ENCODE measurements at regions not wholly inside any gene's neighbourhood (a gene's known extent, or its start where the extent isn't known, plus 50 kb on each side); places are given as distances from the start of the nearest gene placed in this dataset.

- peak in 1 of 3 donors; percentile 36 for DNase-seq (ENCODE audit: low read depth in 3 of 3, low spot score in 2 of 3)
These were observed 298.8 kb upstream of the IRX3 start for GRCh38 chr16:54585094-54585997.

- no peak for DNase-seq (ENCODE audit: low read depth in 3 of 3, low spot score in 2 of 3)
These were observed 297.5 kb upstream of the IRX3 start for GRCh38 chr16:54584121-54584520.

- DNase-seq (ENCODE audit: low read depth in 3 of 3, low spot score in 2 of 3), result no peak
These were observed 296.2 kb upstream of the IRX3 start for GRCh38 chr16:54582631-54583250.

- DNase-seq (ENCODE audit: low read depth in 3 of 3, low spot score in 2 of 3), result no peak
These were observed 292.6 kb upstream of the IRX3 start for GRCh38 chr16:54579106-54579728.

- DNase-seq (ENCODE audit: low read depth in 3 of 3, low spot score in 2 of 3), result no peak
These were observed 291.1 kb upstream of the IRX3 start for GRCh38 chr16:54577651-54578128.

GRCh38 chr16:54576785-54577184, 290.2 kb upstream of the IRX3 start:
- DNase-seq (ENCODE audit: low read depth in 3 of 3, low spot score in 2 of 3), result no peak

GRCh38 chr16:54568906-54569807, 282.6 kb upstream of the IRX3 start:
- no peak for DNase-seq (ENCODE audit: low read depth in 3 of 3, low spot score in 2 of 3)

GRCh38 chr16:54564841-54565240, 278.3 kb upstream of the IRX3 start:
- no peak for DNase-seq (ENCODE audit: low read depth in 3 of 3, low spot score in 2 of 3)

- no peak for DNase-seq (ENCODE audit: low read depth in 3 of 3, low spot score in 2 of 3)
These were observed 268.0 kb upstream of the IRX3 start for GRCh38 chr16:54554581-54554980.

- DNase-seq (ENCODE audit: low read depth in 3 of 3, low spot score in 2 of 3), result no peak
These were observed 261.7 kb upstream of the IRX3 start for GRCh38 chr16:54548281-54548680.

- no peak for DNase-seq (ENCODE audit: low read depth in 3 of 3, low spot score in 2 of 3)
These were observed 260.5 kb upstream of the IRX3 start for GRCh38 chr16:54547052-54547451.

- DNase-seq (ENCODE audit: low read depth in 3 of 3, low spot score in 2 of 3), result no peak
These were observed 259.9 kb upstream of the IRX3 start for GRCh38 chr16:54546521-54546920.

- DNase-seq (ENCODE audit: low read depth in 3 of 3, low spot score in 2 of 3), result no peak
These were observed 259.4 kb upstream of the IRX3 start for GRCh38 chr16:54545854-54546511.

GRCh38 chr16:54544553-54545180, 258.1 kb upstream of the IRX3 start:
- no peak for DNase-seq (ENCODE audit: low read depth in 3 of 3, low spot score in 2 of 3)

GRCh38 chr16:54542805-54543505, 256.4 kb upstream of the IRX3 start:
- no peak for DNase-seq (ENCODE audit: low read depth in 3 of 3, low spot score in 2 of 3)

- DNase-seq (ENCODE audit: low read depth in 3 of 3, low spot score in 2 of 3), result no peak
These were observed 254.1 kb upstream of the IRX3 start for GRCh38 chr16:54540525-54541180.

- DNase-seq (ENCODE audit: low read depth in 3 of 3, low spot score in 2 of 3), result no peak
These were observed 251.7 kb upstream of the IRX3 start for GRCh38 chr16:54538276-54538675.

GRCh38 chr16:54533856-54534490, 247.4 kb upstream of the IRX3 start:
- DNase-seq (ENCODE audit: low read depth in 3 of 3, low spot score in 2 of 3), result no peak

Data from right renal cortex interstitium (tissue), 3 donors.